WTC11 (cell line): ENCODE measurements at regions not wholly inside any gene's neighbourhood (a gene's known extent, or its start where the extent isn't known, plus 50 kb on each side); places are given as distances from the start of the nearest gene placed in this dataset.

Experiments
- ATAC-seq: fragments of 200-7000 bp; cut with Tn5 transposase; 2 replicates; pipeline ENCODE4 v1.10.0; 2021; ENCODE audit warnings: mild to moderate bottlenecking, moderate library complexity
- CTCF ChIA-PET: fragments of 300-600 bp; sonication (Branson Sonifier 250); formaldehyde crosslinking; loops from one replicate; lab custom pipeline; 2021; ENCODE audit warnings: antibody characterized with exemption; lab: Charles Lee
- POLR2A ChIA-PET: fragments of 350-600 bp; sonication (Branson Sonifier 250); formaldehyde crosslinking; loops from one replicate; lab custom pipeline; 2021; ENCODE audit warnings: antibody characterized with exemption; lab: Charles Lee
- DNase-seq: peaks from one replicate; pipeline ENCODE4 v3.0.0; 2021; ENCODE audit warnings: low spot score
- H3K27ac Mint-ChIP-seq: 2 replicates; pipeline ENCODE4 v1.8.0; 2021; ENCODE audit warnings: mixed read lengths
- H3K27me3 Mint-ChIP-seq: 2 replicates; pipeline ENCODE4 v1.8.0; 2021; ENCODE audit warnings: low read depth, mild to moderate bottlenecking, moderate library complexity, mixed read lengths
- H3K36me3 Mint-ChIP-seq: 2 replicates; pipeline ENCODE4 v1.8.0; 2021; ENCODE audit warnings: mixed read lengths
- H3K4me1 Mint-ChIP-seq: 2 replicates; pipeline ENCODE4 v1.8.0; 2022; ENCODE audit warnings: mixed read lengths
- H3K4me3 Mint-ChIP-seq: 2 replicates; pipeline ENCODE4 v1.8.0; 2021; ENCODE audit warnings: mild to moderate bottlenecking, moderate library complexity, mixed read lengths
- H3K9me3 Mint-ChIP-seq: 2 replicates; pipeline ENCODE4 v1.8.0; 2021; ENCODE audit warnings: mixed read lengths
- ATF1 ChIP-seq: sonication (generic); formaldehyde crosslinking; IDR thresholded peaks from 2 replicates; pipeline ENCODE4 v1.8.1; 2023; ENCODE audit warnings: mild to moderate bottlenecking, moderate library complexity, missing genetic modification reagents
- FOXJ3 ChIP-seq: sonication (generic); formaldehyde crosslinking; IDR thresholded peaks from 2 replicates; pipeline ENCODE4 v1.9.0; 2021; ENCODE audit warnings: missing genetic modification reagents, mild to moderate bottlenecking, borderline replicate concordance
- FOXP1 ChIP-seq: sonication (generic); formaldehyde crosslinking; IDR thresholded peaks from 2 replicates; pipeline ENCODE4 v1.8.0; 2022; ENCODE audit warnings: missing genetic modification reagents, mild to moderate bottlenecking, moderate library complexity, borderline replicate concordance
- NFE2L1 ChIP-seq: sonication (generic); formaldehyde crosslinking; IDR thresholded peaks from 2 replicates; pipeline ENCODE4 v1.8.1; 2023; ENCODE audit warnings: missing genetic modification reagents
- TCF7 ChIP-seq: sonication (generic); formaldehyde crosslinking; IDR thresholded peaks from 2 replicates; pipeline ENCODE4 v1.8.0; 2022; ENCODE audit warnings: mild to moderate bottlenecking, low read depth, missing genetic modification reagents, moderate library complexity
- ZBTB21 ChIP-seq: sonication (generic); formaldehyde crosslinking; IDR thresholded peaks from 2 replicates; pipeline ENCODE4 v1.8.1; 2023; ENCODE audit warnings: mild to moderate bottlenecking, missing genetic modification reagents, borderline replicate concordance
- TF ChIP-seq, protein P1 (sequence below): sonication (generic); formaldehyde crosslinking; IDR thresholded peaks from 2 replicates; pipeline ENCODE4 v1.8.1; 2023; ENCODE audit warnings: mild to moderate bottlenecking, missing genetic modification reagents
- TF ChIP-seq, protein P2 (sequence below): sonication (generic); formaldehyde crosslinking; IDR thresholded peaks from 2 replicates; pipeline ENCODE4 v1.8.0; 2022; ENCODE audit warnings: mild to moderate bottlenecking, missing genetic modification reagents
- TF ChIP-seq, protein P3 (sequence below): sonication (generic); formaldehyde crosslinking; IDR thresholded peaks from 2 replicates; pipeline ENCODE4 v1.8.1; 2022; ENCODE audit warnings: low read depth, mild to moderate bottlenecking, moderate library complexity, missing genetic modification reagents, borderline replicate concordance
- TF ChIP-seq, protein P4 (sequence below): fragments of 250-450 bp; sonication (Bioruptor Pico); IDR thresholded peaks from 2 replicates; pipeline ENCODE4 v1.9.0; 2021; ENCODE audit warnings: mild to moderate bottlenecking
- TF ChIP-seq, protein P5 (sequence below): sonication (generic); formaldehyde crosslinking; conservative IDR thresholded peaks from 2 replicates; pipeline ENCODE4 v1.8.1; 2022; ENCODE audit warnings: mild to moderate bottlenecking, missing genetic modification reagents
- TF ChIP-seq, protein P6 (sequence below): sonication (generic); formaldehyde crosslinking; IDR thresholded peaks from 2 replicates; pipeline ENCODE4 v1.8.0; 2023; ENCODE audit warnings: missing genetic modification reagents, mild to moderate bottlenecking, borderline replicate concordance
- TF ChIP-seq, protein P7 (sequence below): sonication (generic); formaldehyde crosslinking; IDR thresholded peaks from 2 replicates; pipeline ENCODE4 v1.8.1; 2023; ENCODE audit warnings: mild to moderate bottlenecking, missing genetic modification reagents, borderline replicate concordance
- TF ChIP-seq, protein P8 (sequence below): fragments of 250-450 bp; sonication (Bioruptor Pico); IDR thresholded peaks from 2 replicates; pipeline ENCODE4 v1.9.0; 2021; ENCODE audit warnings: mild to moderate bottlenecking, borderline replicate concordance
- TF ChIP-seq, protein P9 (sequence below): sonication (generic); formaldehyde crosslinking; IDR thresholded peaks from 2 replicates; pipeline ENCODE4 v1.8.1; 2023; ENCODE audit warnings: mild to moderate bottlenecking, missing genetic modification reagents, moderate library complexity

DNA sequence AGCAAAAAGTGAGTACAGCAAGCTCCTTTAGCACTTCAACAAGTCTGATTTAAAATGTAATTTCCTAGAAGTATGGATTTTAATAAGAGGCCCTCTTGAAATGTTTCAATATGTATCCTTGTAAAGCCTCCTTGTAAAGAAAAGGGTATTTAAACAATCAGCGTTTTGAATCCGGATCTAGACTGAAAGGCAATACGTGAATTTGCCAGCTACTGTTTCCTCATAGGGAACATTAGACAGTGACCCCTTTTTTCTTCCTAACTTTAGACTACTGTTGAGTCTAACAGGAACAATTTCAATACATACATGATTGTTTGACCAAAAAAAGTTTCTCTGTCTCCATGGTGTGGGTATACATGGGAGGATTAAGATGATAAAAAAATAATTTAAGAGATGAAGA lies 395.0 kb downstream of the TFAP2A start:
- H3K9me3 Mint-ChIP-seq = peaks cover 5% of the 10 kb centered on the region; the same call in 1 of the 2 replicates
- H3K27me3 Mint-ChIP-seq = no peaks in the 10 kb centered on the region
- CTCF ChIA-PET = no interaction called here
- no peaks in the 10 kb centered on the region for H3K4me1 Mint-ChIP-seq
- H3K27ac Mint-ChIP-seq = no peak overlapping the region
- no peaks in the 10 kb centered on the region for H3K36me3 Mint-ChIP-seq
- POLR2A ChIA-PET = no interaction called here
- H3K4me3 Mint-ChIP-seq = no peak overlapping the region
- DNase-seq (no peak), ATAC-seq (no peak)
- no peak for TF ChIP-seq ATF1 (CRISPR knock-in tag)
- TF ChIP-seq, protein P1, sequence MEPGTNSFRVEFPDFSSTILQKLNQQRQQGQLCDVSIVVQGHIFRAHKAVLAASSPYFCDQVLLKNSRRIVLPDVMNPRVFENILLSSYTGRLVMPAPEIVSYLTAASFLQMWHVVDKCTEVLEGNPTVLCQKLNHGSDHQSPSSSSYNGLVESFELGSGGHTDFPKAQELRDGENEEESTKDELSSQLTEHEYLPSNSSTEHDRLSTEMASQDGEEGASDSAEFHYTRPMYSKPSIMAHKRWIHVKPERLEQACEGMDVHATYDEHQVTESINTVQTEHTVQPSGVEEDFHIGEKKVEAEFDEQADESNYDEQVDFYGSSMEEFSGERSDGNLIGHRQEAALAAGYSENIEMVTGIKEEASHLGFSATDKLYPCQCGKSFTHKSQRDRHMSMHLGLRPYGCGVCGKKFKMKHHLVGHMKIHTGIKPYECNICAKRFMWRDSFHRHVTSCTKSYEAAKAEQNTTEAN (CRISPR knock-in tag) = no peak
- TF ChIP-seq FOXP1 (CRISPR knock-in tag) = no peak
- TF ChIP-seq, protein P2, sequence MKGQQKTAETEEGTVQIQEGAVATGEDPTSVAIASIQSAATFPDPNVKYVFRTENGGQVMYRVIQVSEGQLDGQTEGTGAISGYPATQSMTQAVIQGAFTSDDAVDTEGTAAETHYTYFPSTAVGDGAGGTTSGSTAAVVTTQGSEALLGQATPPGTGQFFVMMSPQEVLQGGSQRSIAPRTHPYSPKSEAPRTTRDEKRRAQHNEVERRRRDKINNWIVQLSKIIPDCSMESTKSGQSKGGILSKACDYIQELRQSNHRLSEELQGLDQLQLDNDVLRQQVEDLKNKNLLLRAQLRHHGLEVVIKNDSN (CRISPR knock-in tag) = no peak
- TF ChIP-seq, protein P3, sequence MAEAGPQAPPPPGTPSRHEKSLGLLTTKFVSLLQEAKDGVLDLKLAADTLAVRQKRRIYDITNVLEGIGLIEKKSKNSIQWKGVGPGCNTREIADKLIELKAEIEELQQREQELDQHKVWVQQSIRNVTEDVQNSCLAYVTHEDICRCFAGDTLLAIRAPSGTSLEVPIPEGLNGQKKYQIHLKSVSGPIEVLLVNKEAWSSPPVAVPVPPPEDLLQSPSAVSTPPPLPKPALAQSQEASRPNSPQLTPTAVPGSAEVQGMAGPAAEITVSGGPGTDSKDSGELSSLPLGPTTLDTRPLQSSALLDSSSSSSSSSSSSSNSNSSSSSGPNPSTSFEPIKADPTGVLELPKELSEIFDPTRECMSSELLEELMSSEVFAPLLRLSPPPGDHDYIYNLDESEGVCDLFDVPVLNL (CRISPR knock-in tag) = no peak
- no peak for TF ChIP-seq ZBTB21 (CRISPR knock-in tag)
- no peak for TF ChIP-seq FOXJ3 (CRISPR knock-in tag)
- TF ChIP-seq, protein P4, sequence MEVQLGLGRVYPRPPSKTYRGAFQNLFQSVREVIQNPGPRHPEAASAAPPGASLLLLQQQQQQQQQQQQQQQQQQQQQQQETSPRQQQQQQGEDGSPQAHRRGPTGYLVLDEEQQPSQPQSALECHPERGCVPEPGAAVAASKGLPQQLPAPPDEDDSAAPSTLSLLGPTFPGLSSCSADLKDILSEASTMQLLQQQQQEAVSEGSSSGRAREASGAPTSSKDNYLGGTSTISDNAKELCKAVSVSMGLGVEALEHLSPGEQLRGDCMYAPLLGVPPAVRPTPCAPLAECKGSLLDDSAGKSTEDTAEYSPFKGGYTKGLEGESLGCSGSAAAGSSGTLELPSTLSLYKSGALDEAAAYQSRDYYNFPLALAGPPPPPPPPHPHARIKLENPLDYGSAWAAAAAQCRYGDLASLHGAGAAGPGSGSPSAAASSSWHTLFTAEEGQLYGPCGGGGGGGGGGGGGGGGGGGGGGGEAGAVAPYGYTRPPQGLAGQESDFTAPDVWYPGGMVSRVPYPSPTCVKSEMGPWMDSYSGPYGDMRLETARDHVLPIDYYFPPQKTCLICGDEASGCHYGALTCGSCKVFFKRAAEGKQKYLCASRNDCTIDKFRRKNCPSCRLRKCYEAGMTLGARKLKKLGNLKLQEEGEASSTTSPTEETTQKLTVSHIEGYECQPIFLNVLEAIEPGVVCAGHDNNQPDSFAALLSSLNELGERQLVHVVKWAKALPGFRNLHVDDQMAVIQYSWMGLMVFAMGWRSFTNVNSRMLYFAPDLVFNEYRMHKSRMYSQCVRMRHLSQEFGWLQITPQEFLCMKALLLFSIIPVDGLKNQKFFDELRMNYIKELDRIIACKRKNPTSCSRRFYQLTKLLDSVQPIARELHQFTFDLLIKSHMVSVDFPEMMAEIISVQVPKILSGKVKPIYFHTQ (CRISPR knock-in tag) = no peak
- TF ChIP-seq, protein P5, sequence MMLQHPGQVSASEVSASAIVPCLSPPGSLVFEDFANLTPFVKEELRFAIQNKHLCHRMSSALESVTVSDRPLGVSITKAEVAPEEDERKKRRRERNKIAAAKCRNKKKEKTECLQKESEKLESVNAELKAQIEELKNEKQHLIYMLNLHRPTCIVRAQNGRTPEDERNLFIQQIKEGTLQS = no peak
- TF ChIP-seq, protein P6, sequence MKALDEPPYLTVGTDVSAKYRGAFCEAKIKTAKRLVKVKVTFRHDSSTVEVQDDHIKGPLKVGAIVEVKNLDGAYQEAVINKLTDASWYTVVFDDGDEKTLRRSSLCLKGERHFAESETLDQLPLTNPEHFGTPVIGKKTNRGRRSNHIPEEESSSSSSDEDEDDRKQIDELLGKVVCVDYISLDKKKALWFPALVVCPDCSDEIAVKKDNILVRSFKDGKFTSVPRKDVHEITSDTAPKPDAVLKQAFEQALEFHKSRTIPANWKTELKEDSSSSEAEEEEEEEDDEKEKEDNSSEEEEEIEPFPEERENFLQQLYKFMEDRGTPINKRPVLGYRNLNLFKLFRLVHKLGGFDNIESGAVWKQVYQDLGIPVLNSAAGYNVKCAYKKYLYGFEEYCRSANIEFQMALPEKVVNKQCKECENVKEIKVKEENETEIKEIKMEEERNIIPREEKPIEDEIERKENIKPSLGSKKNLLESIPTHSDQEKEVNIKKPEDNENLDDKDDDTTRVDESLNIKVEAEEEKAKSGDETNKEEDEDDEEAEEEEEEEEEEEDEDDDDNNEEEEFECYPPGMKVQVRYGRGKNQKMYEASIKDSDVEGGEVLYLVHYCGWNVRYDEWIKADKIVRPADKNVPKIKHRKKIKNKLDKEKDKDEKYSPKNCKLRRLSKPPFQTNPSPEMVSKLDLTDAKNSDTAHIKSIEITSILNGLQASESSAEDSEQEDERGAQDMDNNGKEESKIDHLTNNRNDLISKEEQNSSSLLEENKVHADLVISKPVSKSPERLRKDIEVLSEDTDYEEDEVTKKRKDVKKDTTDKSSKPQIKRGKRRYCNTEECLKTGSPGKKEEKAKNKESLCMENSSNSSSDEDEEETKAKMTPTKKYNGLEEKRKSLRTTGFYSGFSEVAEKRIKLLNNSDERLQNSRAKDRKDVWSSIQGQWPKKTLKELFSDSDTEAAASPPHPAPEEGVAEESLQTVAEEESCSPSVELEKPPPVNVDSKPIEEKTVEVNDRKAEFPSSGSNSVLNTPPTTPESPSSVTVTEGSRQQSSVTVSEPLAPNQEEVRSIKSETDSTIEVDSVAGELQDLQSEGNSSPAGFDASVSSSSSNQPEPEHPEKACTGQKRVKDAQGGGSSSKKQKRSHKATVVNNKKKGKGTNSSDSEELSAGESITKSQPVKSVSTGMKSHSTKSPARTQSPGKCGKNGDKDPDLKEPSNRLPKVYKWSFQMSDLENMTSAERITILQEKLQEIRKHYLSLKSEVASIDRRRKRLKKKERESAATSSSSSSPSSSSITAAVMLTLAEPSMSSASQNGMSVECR (CRISPR knock-in tag) = no peak
- TF ChIP-seq TCF7 = no peak
- TF ChIP-seq, protein P7, sequence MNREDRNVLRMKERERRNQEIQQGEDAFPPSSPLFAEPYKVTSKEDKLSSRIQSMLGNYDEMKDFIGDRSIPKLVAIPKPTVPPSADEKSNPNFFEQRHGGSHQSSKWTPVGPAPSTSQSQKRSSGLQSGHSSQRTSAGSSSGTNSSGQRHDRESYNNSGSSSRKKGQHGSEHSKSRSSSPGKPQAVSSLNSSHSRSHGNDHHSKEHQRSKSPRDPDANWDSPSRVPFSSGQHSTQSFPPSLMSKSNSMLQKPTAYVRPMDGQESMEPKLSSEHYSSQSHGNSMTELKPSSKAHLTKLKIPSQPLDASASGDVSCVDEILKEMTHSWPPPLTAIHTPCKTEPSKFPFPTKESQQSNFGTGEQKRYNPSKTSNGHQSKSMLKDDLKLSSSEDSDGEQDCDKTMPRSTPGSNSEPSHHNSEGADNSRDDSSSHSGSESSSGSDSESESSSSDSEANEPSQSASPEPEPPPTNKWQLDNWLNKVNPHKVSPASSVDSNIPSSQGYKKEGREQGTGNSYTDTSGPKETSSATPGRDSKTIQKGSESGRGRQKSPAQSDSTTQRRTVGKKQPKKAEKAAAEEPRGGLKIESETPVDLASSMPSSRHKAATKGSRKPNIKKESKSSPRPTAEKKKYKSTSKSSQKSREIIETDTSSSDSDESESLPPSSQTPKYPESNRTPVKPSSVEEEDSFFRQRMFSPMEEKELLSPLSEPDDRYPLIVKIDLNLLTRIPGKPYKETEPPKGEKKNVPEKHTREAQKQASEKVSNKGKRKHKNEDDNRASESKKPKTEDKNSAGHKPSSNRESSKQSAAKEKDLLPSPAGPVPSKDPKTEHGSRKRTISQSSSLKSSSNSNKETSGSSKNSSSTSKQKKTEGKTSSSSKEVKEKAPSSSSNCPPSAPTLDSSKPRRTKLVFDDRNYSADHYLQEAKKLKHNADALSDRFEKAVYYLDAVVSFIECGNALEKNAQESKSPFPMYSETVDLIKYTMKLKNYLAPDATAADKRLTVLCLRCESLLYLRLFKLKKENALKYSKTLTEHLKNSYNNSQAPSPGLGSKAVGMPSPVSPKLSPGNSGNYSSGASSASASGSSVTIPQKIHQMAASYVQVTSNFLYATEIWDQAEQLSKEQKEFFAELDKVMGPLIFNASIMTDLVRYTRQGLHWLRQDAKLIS (CRISPR knock-in tag) = no peak
- TF ChIP-seq, protein P8, sequence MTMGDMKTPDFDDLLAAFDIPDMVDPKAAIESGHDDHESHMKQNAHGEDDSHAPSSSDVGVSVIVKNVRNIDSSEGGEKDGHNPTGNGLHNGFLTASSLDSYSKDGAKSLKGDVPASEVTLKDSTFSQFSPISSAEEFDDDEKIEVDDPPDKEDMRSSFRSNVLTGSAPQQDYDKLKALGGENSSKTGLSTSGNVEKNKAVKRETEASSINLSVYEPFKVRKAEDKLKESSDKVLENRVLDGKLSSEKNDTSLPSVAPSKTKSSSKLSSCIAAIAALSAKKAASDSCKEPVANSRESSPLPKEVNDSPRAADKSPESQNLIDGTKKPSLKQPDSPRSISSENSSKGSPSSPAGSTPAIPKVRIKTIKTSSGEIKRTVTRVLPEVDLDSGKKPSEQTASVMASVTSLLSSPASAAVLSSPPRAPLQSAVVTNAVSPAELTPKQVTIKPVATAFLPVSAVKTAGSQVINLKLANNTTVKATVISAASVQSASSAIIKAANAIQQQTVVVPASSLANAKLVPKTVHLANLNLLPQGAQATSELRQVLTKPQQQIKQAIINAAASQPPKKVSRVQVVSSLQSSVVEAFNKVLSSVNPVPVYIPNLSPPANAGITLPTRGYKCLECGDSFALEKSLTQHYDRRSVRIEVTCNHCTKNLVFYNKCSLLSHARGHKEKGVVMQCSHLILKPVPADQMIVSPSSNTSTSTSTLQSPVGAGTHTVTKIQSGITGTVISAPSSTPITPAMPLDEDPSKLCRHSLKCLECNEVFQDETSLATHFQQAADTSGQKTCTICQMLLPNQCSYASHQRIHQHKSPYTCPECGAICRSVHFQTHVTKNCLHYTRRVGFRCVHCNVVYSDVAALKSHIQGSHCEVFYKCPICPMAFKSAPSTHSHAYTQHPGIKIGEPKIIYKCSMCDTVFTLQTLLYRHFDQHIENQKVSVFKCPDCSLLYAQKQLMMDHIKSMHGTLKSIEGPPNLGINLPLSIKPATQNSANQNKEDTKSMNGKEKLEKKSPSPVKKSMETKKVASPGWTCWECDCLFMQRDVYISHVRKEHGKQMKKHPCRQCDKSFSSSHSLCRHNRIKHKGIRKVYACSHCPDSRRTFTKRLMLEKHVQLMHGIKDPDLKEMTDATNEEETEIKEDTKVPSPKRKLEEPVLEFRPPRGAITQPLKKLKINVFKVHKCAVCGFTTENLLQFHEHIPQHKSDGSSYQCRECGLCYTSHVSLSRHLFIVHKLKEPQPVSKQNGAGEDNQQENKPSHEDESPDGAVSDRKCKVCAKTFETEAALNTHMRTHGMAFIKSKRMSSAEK (CRISPR knock-in tag) = no peak
- TF ChIP-seq, protein P9, sequence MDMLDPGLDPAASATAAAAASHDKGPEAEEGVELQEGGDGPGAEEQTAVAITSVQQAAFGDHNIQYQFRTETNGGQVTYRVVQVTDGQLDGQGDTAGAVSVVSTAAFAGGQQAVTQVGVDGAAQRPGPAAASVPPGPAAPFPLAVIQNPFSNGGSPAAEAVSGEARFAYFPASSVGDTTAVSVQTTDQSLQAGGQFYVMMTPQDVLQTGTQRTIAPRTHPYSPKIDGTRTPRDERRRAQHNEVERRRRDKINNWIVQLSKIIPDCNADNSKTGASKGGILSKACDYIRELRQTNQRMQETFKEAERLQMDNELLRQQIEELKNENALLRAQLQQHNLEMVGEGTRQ = no peak
- no peak for TF ChIP-seq NFE2L1 (CRISPR knock-in tag)
